Femur (tissue), 1 donor: ENCODE measurements at regions not wholly inside any gene's neighbourhood (a gene's known extent, or its start where the extent isn't known, plus 50 kb on each side); places are given as distances from the start of the nearest gene placed in this dataset.
"Not testable (repeated sequence)": the region's sequence is repeated elsewhere in the genome, so short reads cannot be mapped to it uniquely, and the experiment has no call there.

ENCODE experiments used
- DNase-seq: peaks from one replicate; pipeline ENCODE4 v3.0.0-alpha.2; 2017

DNA sequence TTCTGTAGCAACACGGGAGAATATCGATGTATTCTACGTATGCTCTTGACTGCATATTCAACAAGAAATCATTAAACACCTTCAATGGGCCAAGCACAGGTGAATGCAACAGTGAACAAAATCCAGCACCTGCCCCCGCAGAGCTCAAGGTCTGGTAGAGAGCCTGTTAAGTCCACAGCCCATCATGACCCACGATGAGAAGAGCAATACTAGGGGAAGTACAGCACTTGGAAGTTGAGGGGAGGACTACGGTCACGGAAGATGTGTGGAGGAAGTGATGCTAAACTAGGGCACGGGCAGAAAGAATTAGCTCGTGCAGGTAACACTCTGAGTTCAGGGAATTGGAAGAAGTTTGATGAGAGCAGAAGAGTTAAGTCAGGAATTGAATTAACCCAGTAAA, 253.6 kb downstream of the HAPSTR1 start:
- DNase-seq, result no peak

DNA sequence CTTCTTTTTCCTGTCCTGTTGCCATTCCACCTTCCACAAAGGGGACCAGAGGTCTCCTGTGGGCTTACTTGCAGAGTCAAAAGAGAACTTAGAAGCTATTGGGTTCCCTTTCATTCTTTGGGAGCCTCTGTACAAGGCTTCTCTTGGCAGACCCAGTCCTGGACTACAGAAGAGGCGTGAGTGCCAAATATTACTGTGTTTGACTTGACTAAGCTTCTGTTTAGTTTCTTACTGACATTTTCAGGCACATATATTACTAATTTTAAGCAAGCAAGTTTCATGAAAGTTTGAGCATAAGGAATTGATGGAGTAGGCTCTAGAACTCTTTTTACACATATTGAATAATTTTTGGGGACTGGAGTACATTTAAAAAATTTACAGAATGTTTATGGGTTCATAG, 254.4 kb downstream of the HAPSTR1 start:
- DNase-seq, result no peak

DNA sequence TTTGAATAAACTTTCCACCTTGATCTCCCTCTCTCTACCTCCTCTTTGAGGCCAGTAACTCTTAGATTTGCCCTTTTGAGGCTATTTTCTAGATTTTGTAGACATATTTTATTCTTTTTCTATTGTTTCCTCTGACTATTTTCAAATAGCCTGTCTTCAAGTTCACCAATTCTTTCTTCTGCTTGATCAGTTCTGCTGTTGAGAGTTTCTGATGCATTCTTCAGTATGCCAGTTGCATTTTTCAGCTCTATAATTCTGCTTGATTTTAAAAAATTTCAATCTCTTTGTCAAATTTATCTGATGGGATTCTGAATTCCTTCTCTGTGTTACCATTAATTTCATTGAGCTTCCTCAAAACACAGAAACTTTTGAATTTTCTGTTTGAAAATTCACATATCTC, 257.5 kb downstream of the HAPSTR1 start:
- no peak for DNase-seq

DNA sequence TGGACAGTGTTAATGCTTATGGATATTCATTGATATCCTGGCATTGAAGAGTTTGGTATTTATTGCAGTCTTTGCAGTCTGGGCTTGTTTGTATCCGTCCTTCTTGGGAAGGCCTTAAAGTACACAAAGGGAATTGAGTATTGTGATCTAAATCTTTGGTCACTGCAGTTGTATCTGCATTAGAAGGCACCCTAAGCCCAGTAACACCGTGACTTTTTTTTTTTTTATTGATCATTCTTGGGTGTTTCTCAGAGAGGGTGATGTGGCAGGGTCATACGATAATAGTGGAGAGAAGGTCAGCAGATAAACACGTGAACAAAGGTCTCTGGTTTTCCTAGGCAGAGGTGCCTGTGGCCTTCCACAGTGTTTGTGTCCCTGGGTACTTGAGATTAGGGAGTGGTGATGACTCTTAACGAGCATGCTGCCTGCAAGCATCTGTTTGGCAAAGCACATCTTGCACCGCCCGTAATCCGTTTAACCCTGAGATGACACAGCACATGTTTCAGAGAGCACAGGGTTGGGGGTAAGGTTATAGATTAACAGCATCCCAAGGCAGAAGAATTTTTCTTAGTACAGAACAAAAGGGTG, 258.0 kb downstream of the HAPSTR1 start:
- not testable (repeated sequence) for DNase-seq

DNA sequence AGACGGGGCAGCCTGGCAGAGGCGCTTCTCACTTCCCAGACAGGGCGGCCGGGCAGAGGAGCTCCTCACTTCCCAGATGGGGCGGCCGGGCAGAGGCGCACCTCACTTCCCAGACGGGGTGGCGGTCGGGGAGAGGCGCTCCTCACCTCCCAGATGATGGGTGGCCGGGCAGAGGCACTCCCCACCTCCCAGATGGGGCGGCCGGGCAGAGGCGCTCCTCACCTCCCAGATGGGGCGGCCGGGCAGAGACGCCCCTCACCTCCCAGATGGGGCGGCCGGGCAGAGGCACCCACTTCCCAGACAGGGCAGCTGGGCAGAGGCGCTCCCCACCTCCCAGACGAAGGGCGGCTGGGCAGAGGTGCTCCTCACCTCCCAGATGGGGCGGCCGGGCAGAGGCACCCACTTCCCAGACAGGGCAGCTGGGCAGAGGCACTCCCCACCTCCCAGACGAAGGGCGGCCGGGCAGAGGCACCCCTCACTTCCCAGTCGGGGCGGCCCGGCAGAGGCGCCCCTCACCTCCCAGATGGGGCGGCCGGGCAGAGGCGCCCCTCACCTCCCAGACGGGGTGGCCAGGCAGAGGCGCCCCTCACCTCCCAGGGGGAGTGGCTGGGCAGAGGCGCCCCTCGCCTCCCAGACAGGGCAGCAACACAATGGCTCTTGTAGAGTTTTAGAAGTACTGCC, 258.8 kb downstream of the HAPSTR1 start:
- not testable (repeated sequence) for DNase-seq

DNA sequence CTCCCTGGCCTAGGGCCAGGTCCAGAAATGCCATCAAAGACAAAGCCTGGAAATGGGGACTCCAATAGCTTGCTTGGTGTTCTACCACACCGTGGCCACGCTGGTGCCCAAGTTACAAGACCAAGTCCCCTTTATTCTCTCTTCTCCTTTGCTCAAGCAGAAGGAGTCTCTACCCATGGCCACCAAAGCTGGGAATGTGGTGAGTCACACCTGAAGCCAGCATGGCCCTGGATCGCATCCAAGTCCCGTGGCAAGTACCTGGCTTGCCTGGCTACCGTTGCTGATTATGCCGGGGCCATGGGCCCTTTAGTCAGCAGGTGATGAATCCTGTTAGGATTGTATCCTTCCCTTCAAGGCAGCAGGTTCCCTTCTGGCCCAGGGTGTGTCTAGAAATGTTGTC, 260.0 kb downstream of the HAPSTR1 start:
- DNase-seq, result no peak

DNA sequence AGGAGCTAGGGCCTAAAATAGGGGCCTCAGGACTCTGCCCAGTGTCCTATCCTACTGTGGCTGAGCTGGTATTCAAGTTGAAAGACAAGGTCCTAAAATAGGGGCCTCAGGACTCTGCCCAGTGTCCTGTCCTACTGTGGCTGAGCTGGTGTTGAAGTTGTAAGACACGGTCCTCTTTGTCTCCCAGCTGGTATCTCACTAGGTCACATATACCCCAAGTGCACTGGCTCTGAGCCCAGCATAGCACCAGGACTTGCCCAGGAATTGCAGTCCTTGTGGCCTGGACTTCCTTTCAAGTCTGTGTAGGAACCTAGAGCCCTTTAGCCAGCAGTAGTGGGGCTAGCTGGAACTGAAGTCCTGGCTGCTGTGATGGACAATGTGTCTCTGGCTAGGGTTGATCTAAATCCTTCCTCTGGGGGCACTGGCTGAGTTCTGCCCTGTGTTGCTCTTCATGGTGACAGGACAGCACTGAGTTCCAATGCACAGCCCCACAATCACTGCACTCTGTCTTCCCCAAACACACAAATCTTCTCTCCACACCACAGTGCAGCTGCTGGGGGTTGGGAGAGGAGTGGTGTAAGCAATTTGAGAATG, 260.5 kb downstream of the HAPSTR1 start:
- DNase-seq, result no peak

DNA sequence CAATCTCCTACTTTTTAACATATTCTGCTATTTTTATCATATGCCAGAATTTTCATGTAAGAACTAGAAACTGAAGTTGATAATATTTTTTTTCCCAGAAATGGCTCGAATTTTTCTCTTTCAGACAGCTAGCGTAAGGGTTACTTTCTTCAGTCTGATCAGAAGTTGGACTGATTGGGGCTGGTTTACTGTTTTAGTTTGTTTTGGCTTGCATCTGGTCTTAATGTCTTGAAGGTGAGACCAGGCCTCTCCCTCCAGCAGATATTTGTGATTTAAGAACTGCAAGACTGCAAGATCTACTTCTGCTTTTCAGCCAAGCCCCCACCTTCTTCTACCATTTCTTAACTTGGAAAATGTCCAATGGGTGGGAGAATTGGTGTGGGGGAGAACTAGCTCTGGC, 266.4 kb downstream of the HAPSTR1 start:
- DNase-seq, result no peak

DNA sequence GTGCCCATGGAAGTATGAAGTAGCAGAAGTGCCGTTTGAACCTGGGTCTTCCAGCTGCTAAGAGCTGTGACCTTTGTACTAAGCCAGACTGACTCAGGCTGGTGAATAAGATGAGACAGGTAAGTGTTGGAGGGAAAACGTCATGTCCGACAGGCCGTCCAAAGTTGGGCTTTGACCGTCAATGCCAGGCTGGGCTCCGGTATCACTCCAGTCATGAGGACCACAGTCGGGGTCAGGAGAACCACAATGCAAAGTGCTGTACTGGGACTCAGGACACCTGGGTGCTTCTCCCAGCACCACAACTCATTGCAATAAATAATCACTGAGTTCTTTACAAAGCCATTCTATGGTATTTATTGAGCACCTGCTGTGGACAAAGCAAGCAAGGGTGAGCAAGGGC, 268.6 kb downstream of the HAPSTR1 start:
- DNase-seq, result no peak

DNA sequence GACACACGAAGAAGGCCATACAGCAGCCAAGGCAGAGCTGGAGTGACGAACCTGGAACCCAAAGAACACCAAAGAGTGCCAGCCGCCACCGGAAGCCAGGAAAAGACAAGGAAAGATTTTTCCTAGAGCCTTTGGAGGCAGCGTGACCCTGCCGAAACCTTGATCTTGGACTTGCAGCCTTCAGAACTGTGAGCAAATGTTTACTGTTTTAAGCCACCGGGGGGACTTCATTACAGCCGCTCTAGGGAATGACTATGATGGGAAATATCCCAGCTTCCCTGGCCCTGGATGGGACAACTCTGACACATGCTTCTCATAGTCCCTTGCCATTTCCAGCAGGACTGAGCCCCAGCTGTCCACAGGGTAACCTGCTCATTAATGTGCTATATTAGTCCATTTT, 270.6 kb downstream of the HAPSTR1 start:
- no peak for DNase-seq

DNA sequence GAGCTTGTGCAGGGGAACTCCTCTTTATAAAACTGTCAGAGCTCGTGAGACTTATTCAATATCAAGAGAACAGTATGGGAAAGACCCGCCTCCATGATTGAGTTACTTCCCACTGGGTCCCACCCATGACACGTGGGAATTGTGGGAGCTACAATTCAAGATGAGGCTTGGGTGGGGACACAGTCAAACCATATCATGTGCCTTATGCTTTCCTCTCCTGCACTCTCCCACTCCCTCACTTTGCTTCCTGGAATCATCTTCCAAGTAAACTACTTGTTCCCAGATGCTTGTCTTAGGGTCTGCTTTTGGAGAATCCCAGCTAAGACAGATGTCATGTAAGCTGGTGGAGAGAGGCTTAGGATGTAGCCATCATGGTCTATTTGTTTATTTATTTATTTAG, 271.2 kb downstream of the HAPSTR1 start:
- DNase-seq, result no peak

DNA sequence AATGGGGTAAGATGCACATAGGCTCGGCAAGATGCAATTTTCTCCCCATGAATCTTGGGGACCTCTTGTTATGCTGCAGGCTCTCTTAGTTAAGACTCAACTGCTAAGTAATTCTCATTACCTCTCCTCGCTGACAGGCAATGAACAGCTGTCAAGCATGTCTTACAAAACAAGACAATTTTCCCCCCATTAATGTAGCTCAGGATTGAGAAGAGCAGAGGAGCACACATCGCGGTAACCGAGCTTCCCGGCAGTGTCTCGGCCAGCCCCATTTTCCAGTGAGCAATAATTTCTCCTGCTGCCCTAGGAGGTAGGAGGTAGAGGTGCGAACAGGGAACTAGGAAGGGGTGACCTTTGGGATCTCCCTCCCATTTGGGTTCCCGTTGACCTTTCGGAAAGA, 272.1 kb downstream of the HAPSTR1 start:
- DNase-seq, result no peak

DNA sequence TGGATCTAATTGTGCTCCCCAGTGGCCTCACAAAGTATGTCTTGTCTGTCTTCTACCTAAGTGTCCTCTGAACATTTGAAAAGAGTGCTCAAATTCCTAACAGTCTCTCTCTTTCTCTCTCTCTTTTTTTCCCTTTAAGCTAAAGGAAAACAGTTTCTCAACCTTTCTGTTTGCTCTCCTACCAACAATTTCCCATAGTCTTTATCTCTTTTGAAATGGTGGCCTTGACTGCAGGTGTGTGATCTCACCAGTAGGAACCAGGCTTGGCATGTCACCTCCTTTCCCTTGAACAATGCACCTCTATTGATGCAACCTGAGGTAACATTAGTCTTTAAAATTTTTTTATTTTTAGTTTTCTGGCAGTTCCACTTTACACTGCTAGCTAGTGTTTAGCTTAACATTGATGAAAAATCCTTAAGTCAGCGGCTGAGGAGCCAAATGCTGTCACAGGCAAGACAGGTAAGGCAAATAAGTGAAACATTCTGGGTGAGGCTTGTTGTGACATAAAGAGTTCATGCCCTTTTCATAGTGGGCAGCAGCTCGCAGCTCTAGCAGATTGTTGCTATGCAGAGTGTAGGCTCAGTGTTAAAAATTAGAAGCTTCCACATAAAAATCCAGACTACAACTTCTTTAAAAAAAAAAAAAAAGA, 273.4 kb downstream of the HAPSTR1 start:
- no peak for DNase-seq

DNA sequence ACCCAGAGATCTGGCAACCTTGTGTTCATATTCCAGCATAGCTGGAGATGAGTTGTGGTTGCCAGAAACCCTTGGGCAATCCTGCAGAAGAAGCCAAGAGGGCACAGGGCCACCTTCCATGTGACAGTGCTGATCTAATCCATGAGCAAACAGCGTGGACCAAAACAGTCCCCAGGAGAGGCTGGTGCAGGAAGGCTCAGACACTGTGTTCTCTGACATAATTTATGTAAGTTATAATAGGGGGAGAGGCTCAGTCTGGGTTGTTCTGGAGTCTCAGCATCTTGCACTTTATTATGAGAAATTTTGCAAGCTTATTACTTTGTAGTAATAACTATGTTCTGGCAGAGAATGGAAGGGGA, 273.9 kb downstream of the HAPSTR1 start:
- DNase-seq, result no peak

DNA sequence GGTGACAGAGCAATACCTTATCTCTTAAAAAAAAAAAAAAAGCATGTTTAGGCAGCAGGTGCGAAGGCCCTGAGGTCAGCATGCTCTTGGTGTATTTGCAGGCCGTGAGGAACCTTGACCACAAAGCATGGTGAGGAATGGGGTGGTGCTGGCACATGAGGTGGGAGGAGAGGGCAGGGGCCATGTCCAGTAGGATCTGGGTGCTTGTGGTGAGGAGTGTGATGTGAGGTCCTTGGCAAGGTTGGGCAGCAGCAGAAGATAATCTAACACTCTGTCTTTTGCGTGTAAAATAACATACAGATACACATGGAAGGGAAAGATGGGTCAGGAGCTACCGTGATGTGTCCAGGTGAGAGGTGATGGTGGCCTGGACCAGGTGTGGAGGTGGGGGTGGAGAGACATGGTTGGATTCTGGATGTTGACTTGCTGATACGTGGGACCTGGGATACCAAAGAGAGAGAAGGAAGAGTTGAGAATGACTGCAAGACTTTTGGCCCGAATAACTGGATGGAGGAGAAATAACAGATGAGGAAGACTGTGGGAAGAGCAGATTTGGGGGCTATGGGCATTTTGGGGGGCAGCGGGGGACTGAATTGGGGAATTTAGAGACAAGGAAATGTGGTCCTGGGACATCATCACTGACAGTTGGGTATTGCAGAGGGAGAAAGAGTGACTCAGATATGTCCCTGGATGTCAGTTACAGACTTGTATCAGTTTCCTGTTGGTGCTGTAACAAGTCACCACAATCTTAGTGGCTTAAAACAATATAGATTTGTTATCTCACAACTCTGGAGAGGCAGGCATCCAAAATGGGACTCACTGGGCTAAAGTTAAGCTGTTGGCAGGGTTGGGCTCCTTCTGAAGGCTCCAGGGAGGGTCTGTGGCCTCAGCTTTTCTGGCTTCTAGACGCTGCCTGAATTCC, 274.9 kb downstream of the HAPSTR1 start:
- DNase-seq, result no peak

DNA sequence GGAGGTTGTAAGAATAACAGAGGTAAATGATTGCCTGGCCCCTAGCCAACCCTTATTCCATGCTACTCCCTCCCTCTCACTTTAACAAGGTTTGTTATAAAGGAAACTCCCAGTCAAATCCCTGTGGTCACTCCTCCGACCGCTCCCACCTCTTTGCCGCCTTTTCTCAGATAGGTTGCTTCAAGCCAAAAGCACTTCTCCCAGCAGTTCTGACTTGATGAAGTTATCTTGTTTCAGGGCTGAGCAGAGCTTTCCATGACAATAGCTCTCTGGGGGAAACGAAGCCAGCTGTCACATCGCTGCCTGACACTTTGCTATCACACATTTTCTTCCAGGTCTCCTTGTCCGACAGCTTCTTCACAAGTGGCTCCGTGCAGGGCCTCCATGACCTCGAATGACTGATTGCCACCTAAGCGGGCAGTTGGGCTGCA, 278.6 kb downstream of the HAPSTR1 start:
- no peak for DNase-seq

DNA sequence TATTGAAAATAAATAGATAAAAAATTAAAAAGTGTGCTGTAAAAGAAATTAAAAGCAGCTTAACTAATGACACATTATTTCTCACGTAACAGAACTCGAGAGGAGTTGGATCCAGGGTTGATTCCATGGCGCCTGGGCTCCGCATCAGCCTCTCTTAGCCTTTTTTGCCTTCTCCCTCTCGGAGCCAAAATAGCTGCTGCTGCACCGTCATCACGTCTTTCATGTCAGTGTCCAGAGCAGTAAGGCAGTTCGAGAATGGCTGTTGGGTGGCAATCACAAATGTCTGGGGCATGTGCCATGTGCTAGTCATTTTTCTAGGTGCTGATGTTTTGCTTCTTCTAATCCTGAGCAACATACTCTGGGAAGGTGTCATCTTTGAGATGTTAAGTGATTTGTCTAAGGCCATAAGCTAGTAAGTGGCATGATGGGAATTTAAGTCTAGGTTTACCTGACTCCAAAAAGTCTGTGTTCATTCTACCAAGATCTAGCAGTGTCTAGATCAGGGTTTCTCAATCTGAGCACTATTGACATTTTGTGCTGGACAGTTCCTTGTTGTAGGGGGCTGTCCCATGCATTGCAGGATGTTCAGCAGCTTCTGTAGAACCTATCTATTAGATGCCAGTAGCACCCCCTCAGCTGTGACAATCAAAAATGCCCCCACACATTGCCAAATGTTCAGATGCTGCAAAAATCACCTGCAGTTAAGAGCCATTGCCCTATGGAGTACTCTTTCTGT, 280.4 kb downstream of the HAPSTR1 start:
- DNase-seq, result no peak

DNA sequence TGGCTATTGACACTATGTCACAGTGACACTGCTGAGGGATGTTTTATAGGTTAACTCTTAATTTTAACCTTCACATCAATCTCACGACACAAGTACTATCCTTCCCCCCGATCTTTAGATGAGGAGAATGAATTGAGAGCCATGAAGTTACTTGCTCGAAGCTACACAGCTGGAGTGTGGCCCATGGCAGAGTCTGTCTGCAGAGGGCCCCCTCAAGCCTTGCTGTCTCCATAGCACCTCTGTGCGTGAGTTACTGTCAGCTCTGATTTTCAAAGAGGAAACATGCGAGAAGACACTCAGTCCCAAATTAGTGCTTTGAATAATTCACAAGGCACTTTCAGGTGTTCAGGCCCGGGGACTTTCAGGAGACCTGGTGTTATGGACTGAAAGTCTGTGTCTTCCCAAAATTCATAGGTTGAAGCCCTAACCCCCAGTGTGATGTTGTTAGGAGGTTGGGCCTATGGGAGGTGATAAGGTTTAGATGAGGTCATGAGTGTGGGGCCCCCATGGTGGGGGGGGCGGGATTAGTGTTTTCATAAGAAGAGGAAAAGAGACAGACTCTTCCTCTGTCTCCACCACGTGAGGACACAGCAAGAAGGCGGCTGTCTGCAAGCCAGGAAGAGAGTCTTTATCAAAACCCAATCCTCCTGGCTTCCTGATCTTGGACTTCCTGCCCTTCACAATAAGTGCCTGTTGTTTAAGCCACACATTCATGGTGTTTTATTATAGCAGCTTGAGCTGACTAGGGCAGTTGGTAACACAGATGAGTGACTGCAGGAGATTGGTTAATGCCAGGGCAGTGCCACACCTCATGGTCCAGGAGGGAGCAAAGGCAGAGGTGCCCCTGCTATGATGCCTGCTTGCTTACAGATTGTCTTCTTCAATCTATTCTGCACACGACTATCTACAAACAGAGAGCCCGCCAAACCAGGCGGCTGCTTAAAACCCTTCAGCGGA, 281.8 kb downstream of the HAPSTR1 start:
- no peak for DNase-seq

DNA sequence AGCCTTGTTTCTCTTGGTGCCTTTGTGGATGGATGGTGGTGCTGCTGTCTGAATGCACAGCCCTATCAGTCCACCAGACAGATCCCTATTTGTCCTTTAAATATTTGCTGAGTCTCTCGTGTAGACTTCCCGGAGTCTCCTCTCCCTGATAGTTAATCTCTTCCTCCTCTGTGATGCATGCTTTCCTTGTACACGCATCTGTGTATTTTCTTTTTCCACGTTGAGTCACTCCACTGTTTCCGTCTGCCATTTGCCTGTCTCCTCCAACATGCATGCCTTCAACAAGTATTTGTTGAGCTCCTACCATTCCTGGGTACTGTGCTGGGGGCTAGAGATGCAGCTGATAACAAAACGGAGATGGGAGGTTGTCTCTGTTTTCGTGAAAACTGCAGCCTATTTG, 282.6 kb downstream of the HAPSTR1 start:
- DNase-seq, result no peak

DNA sequence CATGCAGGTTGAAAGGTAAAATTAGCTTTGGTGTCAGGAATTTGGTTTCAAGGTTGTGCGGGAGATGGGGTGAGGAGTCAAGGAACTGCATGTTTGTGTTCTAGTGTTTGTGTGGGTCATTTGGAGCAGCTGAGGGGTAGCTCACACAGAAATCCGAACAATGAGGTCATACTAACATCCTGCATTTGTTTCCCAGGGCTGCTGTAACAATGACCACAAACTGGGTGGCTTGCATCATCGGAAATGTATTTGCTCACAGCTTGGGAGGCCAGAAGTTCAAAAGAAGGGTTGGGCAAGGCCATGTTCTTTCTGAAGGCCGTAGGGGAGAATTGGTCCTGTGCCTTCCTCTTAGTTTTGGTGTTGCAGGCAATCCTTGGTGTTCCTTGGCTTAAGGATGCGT, 287.4 kb downstream of the HAPSTR1 start:
- DNase-seq, result no peak

DNA sequence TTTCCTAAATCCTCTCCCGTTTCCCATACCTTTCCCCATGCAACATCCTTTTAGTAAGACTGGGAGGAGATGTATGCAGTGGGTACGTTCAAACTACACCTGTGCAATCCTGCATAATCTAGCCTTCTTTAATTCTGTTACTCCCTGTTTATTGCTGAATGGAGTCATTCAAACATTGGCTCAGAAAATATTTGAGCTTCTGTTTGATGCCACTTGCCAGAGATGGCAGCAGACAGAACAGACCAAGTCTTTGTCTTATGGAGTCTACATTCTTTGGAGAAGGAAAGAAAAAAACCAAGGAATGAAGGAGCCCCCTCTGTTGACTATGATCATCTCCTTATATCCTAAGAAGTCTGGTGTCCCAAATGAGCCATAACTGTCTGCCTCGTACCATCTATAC, 288.8 kb downstream of the HAPSTR1 start:
- no peak for DNase-seq
